Right renal cortex interstitium (tissue), 3 donors: ENCODE measurements at regions not wholly inside any gene's neighbourhood (a gene's known extent, or its start where the extent isn't known, plus 50 kb on each side); places are given as distances from the start of the nearest gene placed in this dataset.

Experiments used
- DNase-seq, 3 donors: peaks; one replicate each; pipeline ENCODE4 v3.0.0-alpha.2; 2013; ENCODE audit warnings: low read depth in 3 of 3, low spot score in 2 of 3

- no peak for DNase-seq
These were observed 85.4 kb upstream of the TMEM260 start for GRCh38 chr14:56494167-56494566.

- DNase-seq = no peak
These were observed 81.5 kb upstream of the TMEM260 start for GRCh38 chr14:56498112-56498511.

GRCh38 chr14:56501909-56502530 is 77.6 kb upstream of the TMEM260 start:
- no peak for DNase-seq

- DNase-seq = no peak
These were observed 74.2 kb upstream of the TMEM260 start for GRCh38 chr14:56505361-56505760.

- DNase-seq = no peak
These were observed 67.1 kb upstream of the TMEM260 start for GRCh38 chr14:56512521-56512920.

GRCh38 chr14:56514663-56515371 is 64.8 kb upstream of the TMEM260 start:
- no peak for DNase-seq

- DNase-seq = no peak
These were observed 63.9 kb upstream of the TMEM260 start for GRCh38 chr14:56515739-56516138.

GRCh38 chr14:56522403-56522802 is 57.2 kb upstream of the TMEM260 start:
- DNase-seq = no peak

GRCh38 chr14:56524971-56525677 is 54.5 kb upstream of the TMEM260 start:
- DNase-seq = no peak

- DNase-seq = no peak
These were observed 50.7 kb upstream of the TMEM260 start for GRCh38 chr14:56528927-56529326.
